ENCODE measurements at regions not wholly inside any gene's neighbourhood (a gene's known extent, or its start where the extent isn't known, plus 50 kb on each side); places are given as distances from the start of the nearest gene placed in this dataset.

GRCh38 chr17:31736855-31737625 lies 122.0 kb downstream of the COPRS start (continued):
- TF ChIP-seq ATF3 (IDR thresholded peaks at IDR 0.05; ENCODE audit: insufficient read depth, low read depth, low read length) (no peak), HDAC2 (IDR thresholded peaks at IDR 0.05; ENCODE audit: borderline replicate concordance in 1 of 2, low read depth in 2 of 2, low read length in 2 of 2) (no peak), SUZ12 (IDR thresholded peaks at IDR 0.05; ENCODE audit: low read length) (no peak), POLR2A (IDR thresholded peaks at IDR 0.05; ENCODE audit: control extremely low read depth in 1 of 2, low read depth in 2 of 2, low read length in 2 of 2) (no peak), POU5F1 (IDR thresholded peaks at IDR 0.05; ENCODE audit: low read depth, low read length) (no peak)

All from H1 (cell line).